ENCODE measurements at regions not wholly inside any gene's neighbourhood (a gene's known extent, or its start where the extent isn't known, plus 50 kb on each side); places are given as distances from the start of the nearest gene placed in this dataset.

DNA sequence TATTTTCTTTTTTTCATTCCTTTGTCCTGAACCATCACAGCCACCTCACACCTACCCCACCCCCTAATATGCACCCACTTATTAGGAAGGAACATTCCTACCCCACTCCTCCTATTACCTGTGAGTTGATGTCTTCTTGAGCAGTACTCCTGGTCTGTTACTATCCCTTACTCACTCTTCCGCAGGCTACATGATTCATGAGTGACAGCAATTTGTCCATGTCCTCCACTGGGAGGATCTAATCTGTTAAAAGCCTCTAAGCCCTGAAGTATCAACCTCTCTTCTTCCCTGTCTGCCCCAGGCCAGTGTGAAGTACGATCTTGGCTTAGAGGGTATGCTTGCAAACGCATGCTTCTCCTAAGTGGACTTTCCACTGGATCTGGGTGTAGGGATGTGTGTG lies 75.6 kb upstream of the RFX8 start:
- DNase-seq, result no peak

DNA sequence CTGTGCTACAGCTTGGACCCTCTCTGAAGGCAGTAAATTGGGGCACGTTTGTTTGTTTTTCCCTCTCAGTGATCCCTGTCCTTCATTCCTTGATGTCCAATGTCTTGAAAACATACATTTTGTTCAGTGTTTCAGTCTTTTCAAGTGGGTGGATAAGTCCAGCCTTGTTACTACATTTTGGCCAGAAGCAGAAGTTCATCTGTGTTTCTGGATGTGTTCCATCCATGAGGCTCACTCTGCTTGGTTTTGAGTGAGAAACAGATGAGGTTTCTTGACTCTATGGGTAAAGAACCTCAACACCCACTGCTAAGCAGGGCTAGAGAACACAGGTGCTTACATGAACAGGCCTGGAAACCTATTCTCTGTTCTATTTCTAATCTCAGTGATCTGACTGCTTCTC lies 74.5 kb upstream of the RFX8 start:
- no peak for DNase-seq

DNA sequence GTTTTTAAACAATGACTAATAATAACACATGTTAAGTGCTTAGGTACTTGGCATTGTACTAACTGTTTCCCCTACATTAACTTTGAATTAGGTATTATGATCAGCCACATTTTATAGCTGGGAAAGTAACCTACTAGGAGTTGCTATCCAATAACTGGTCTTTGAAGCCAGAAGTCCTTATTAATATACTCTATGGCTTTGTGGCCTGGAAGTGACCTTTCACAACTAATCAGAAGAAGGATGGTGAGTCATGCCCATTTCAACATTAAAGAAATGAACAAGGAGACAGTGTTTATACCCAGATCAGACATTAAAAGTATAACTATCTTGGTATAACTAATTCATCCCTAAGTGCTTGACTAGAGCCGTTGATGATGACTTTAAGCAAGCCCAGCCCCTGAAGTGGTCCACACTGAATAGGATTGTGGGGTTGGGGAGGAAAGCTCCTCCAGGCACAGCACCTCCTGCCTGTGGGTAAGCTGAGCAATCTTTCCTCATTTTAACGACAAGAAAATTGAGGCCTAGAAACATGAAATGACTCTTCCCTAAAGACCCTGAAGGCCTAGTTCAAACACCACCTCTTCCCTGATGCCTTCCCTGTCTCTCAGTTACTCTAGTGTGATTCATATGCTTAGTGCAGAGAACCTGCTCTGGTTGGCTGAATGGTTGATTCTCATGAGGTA lies 71.6 kb upstream of the RFX8 start:
- no peak for DNase-seq

DNA sequence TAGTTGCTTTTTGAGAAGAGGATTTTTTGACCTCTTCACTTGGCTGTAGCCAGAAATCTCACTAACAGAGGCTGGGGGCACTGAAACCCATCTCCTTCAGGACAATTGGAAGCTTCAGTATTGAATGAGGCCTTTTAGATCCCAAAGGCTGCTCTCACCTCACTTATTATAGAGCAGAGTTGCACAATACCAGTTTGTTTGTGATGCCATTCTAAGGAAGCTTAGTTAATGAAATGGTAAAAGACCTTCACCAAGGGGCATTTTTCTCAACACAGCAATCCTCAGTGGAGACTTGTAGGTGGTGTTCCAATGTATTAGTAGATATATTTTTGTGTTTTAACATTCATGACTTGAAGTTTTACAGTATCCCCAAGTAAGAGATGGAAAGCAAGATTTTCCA lies 71.0 kb upstream of the RFX8 start:
- no peak for DNase-seq

DNA sequence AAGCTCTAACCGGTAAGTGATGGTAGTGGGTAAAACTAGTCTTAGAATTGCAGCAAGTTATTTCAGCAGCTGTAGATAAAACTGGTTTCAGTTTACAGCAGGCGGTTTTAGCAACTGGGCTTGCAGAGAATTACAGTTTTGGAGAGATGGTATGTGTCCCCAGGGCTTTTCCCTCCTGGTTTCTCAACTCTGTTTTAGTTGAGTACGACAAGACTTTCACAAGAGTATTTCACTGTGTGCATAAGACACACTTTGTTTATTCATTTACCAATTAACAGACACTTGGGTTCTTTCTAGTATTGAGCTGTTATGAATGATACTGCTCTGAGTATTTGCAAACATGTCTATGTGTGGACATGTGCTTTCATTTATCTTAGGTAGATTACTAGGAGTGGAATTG lies 65.6 kb upstream of the RFX8 start:
- DNase-seq, result no peak

DNA sequence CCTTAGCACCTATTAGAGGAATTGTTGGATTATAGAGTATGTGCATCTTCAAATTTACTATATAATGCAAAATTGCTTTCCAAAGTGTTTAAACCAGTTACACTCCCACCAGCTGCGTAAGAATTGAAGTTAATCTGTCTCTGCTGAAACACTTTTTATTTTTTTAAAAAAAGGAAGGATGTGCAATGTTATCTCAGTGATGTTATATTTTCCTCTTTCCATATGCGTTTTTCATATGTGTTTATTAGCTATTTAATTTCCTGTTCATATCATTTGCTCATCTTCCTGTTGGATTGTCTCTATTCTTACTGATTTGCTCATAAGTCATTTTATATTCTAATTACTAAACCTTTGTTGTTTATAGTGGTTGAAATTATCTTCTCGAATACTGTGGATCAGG lies 63.2 kb upstream of the RFX8 start:
- DNase-seq, result no peak

DNA sequence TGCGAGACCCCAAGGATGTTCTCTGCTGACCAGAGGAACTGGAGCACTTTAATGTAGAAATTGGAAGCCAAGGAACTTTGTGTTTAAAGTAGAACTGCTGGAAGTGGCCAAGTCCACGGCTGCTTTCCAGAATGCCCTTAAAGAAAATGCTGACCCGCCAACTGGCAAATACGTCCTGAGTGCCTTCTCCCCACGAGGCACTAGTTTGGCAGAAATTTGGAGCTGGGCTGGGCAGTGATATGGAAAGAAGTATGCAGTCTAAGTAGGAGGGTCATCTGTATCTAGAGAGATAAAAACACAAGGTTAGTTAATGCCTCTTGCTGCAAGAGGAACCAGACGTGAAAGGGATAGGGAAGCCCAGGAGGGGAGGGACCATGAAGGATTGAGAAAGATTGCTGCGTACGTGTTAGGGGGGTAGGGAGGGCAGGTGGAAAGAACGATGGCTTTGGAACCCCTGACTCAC lies 59.3 kb upstream of the RFX8 start:
- DNase-seq, result no peak

DNA sequence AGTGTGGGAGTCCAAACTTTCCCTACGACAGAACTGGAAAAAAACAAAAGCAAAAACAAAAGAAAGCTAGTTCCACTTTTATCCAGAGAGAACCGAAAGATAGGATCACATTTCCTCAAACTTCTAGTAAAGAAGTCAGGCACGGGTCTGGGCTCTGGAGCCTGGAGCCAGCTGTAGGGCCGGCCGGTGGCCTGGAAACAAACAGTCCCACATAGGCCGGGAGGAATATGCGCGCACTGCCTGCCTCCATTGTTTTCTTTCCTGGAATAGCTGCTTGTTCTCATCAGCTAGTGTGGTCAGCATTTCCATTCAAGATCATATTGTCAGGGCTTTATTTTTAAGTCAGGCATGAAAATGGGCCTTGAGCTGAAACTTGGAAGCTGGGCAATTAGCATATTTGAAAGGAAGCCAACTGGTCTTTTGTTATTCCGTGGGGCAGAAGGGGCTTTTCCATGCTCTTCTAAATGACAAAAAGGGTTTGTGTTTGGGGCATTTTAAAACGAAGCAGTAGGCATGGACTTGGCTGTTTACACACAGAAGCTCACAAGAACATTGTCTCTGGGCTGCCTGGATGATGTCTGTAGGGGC lies 58.7 kb upstream of the RFX8 start:
- no peak for DNase-seq

DNA sequence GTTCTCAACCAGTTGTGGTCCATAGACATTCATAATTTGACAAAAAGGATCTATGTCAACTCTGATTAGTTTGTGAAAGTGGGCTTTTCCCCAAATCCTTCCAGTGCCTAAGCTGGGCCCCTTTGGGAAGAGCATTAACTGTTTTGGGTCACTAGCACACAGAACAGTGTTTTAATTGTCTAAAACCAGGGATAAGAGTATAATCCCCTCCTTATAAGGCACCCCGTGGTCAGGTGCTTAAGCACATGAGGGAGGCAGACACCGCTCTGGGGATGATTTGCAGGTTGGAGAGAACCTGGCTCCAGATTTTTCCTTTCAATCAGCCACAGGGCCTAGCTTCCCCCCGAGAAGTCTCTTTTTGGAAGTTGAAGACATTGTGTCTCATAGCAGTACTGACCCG lies 53.6 kb upstream of the RFX8 start:
- DNase-seq, result no peak

DNA sequence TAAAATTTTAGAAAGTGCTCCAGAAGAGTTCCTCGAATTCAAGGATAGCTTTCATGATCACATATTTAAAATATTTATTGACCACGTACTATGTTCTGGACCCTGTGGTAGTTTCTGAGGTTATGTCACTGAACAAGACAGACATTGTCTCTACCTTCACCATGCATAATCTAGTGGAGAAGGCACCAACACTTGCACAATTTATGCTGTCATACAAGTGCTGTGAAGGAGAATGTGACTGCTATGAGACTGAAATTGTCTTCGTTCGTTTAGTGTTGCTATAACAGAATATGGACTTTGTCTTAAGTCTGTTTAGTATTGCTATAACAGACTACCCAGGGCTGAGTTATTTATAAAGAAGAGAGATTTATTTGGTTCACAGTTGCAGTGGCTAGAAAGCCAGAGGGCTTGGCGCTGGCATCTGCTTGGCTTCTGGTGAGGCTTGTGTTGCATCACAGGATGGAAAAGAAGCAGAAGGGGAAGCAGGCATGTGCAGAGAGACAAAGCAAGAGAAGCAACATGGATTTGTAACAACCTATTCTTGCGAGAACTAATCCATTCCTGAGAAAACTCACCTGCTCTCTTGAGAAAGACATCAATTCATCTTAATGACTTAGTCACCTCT lies 50.0 kb upstream of the RFX8 start:
- DNase-seq, result no peak

All from activated T-cell treated with anti-CD3 and anti-CD28 coated beads, Interleukin-2, amount 50 U/mL, for 48 hours (primary cell).